ENCODE measurements at regions not wholly inside any gene's neighbourhood (a gene's known extent, or its start where the extent isn't known, plus 50 kb on each side); places are given as distances from the start of the nearest gene placed in this dataset.

DNA sequence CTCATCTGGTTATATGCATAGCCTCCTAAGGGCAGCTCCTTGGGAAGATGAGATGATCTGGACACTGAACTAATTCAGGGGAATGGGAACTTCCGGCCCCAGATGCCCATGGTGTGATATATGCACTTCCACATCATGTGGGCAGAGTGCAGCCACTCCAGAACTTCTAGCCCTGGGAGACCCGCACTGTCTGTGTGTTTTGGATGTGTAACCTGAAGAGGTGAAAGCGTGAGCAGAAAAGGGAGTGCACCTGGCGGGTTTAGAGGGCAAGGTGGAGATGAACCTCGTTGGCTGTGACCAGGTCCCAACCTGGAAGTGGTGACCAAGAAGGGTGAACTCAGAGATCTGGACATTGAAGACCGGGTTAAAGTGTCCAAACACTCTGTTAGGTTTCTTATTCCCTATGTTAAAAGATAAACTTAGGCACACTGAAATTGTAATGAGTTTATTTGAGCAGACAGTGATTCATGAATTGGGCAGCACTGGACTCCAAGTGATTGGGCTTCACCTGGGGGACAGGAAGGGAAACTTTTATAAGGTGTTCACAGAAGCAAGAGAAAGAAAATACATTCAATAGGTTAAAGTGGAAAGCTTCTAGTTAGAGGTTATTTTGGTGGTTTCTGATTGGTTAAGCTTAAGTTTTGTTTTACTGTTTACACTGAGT, 296.2 kb upstream of the SKOR2 start:
- Histone ChIP-seq H3K9me3 (ENCODE audit: insufficient read depth, low read length) (no peaks in the 10 kb centered on the region), H3K4me2 (ENCODE audit: low read depth, low read length, poor library complexity, severe bottlenecking) (no peak overlapping the region), H3K4me3 (ENCODE audit: insufficient read depth, low read length, poor library complexity, severe bottlenecking) (no peak overlapping the region), H3F3A (ENCODE audit: insufficient read depth) (no peaks in the 10 kb centered on the region), H3K27ac (ENCODE audit: low read depth, low read length) (no peak overlapping the region), H3K36me3 (ENCODE audit: low read length) (no peaks in the 10 kb centered on the region), H3K27me3 (ENCODE audit: low read length) (no peaks in the 10 kb centered on the region), H2AFZ (ENCODE audit: low read depth, low read length, severe bottlenecking) (no peak overlapping the region), H3K9ac (ENCODE audit: low read length) (no peak overlapping the region), H3K9me2 (replicated peaks; ENCODE audit: insufficient read depth, low read length) (no peaks in the 10 kb centered on the region), H4K20me1 (ENCODE audit: low read depth, low read length) (no peaks in the 10 kb centered on the region), H3K79me2 (ENCODE audit: insufficient read depth, low read length) (no peaks in the 10 kb centered on the region)
- TF ChIP-seq, protein P1, sequence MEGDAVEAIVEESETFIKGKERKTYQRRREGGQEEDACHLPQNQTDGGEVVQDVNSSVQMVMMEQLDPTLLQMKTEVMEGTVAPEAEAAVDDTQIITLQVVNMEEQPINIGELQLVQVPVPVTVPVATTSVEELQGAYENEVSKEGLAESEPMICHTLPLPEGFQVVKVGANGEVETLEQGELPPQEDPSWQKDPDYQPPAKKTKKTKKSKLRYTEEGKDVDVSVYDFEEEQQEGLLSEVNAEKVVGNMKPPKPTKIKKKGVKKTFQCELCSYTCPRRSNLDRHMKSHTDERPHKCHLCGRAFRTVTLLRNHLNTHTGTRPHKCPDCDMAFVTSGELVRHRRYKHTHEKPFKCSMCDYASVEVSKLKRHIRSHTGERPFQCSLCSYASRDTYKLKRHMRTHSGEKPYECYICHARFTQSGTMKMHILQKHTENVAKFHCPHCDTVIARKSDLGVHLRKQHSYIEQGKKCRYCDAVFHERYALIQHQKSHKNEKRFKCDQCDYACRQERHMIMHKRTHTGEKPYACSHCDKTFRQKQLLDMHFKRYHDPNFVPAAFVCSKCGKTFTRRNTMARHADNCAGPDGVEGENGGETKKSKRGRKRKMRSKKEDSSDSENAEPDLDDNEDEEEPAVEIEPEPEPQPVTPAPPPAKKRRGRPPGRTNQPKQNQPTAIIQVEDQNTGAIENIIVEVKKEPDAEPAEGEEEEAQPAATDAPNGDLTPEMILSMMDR (IDR thresholded peaks at IDR 0.05; ENCODE audit: insufficient read depth, low read length, poor library complexity, severe bottlenecking) = no peak
- no peak for TF ChIP-seq EZH2phosphoT487 (conservative IDR thresholded peaks at IDR 0.05; ENCODE audit: low read length)

DNA sequence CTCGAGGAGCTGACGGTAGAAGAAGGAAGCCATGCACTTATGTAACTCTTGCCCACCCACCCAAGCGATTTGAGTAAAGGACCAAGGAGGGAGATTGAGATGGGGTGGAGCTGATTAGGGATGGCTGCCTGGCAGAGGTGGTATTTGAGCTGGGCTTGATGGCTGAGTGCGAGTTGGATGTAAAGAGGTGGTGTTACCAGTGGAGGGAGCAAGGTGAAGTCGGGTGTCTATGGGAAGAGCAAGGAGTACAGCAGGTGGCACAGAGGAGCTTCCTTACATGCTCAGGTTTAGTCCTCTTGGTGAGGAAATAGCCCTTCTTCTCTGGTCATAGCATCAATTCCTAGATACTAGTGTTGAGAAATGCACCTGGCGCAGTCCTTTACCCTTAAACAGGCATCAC, 294.2 kb upstream of the SKOR2 start:
- Histone ChIP-seq H2AFZ (ENCODE audit: low read depth, low read length, severe bottlenecking) (no peak overlapping the region), H4K20me1 (ENCODE audit: low read depth, low read length) (no peaks in the 10 kb centered on the region), H3K9ac (ENCODE audit: low read length) (no peak overlapping the region), H3K9me2 (replicated peaks; ENCODE audit: insufficient read depth, low read length) (no peaks in the 10 kb centered on the region), H3K36me3 (ENCODE audit: low read length) (no peaks in the 10 kb centered on the region), H3K4me3 (ENCODE audit: insufficient read depth, low read length, poor library complexity, severe bottlenecking) (no peak overlapping the region), H3K9me3 (ENCODE audit: insufficient read depth, low read length) (no peaks in the 10 kb centered on the region), H3K27ac (ENCODE audit: low read depth, low read length) (no peak overlapping the region), H3K79me2 (ENCODE audit: insufficient read depth, low read length) (no peaks in the 10 kb centered on the region), H3K4me2 (ENCODE audit: low read depth, low read length, poor library complexity, severe bottlenecking) (no peak overlapping the region), H3K27me3 (ENCODE audit: low read length) (no peaks in the 10 kb centered on the region), H3F3A (ENCODE audit: insufficient read depth) (no peaks in the 10 kb centered on the region)
- TF ChIP-seq, protein P1 (IDR thresholded peaks at IDR 0.05; ENCODE audit: insufficient read depth, low read length, poor library complexity, severe bottlenecking) = no peak
- no peak for TF ChIP-seq EZH2phosphoT487 (conservative IDR thresholded peaks at IDR 0.05; ENCODE audit: low read length)

DNA sequence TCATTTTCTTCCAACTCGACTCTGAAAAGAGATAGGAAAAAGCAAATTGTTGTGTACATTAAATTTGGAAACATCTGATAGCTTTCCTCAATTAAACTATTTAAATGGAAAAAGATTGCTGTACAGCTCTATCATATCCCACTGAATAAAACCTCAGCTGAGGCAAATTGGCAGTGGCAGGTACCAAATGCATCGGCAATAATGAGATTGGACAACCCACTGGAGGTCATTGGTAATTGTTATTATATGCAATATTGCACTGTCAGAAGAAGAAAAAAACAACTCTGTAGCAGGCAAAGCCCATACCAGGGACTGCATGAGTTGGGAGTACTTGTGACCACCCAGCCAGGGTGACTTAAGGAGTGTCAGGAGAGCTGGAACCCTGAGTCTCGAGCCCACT, 291.6 kb upstream of the SKOR2 start:
- Histone ChIP-seq H2AFZ (ENCODE audit: low read depth, low read length, severe bottlenecking) (no peak overlapping the region), H3K36me3 (ENCODE audit: low read length) (no peaks in the 10 kb centered on the region), H3K9me3 (ENCODE audit: insufficient read depth, low read length) (no peaks in the 10 kb centered on the region), H3K27ac (ENCODE audit: low read depth, low read length) (no peak overlapping the region), H3K9me2 (replicated peaks; ENCODE audit: insufficient read depth, low read length) (no peaks in the 10 kb centered on the region), H4K20me1 (ENCODE audit: low read depth, low read length) (no peaks in the 10 kb centered on the region), H3K9ac (ENCODE audit: low read length) (no peak overlapping the region), H3K27me3 (ENCODE audit: low read length) (no peaks in the 10 kb centered on the region), H3K79me2 (ENCODE audit: insufficient read depth, low read length) (no peaks in the 10 kb centered on the region), H3K4me3 (ENCODE audit: insufficient read depth, low read length, poor library complexity, severe bottlenecking) (no peak overlapping the region), H3F3A (ENCODE audit: insufficient read depth) (no peaks in the 10 kb centered on the region), H3K4me2 (ENCODE audit: low read depth, low read length, poor library complexity, severe bottlenecking) (no peak overlapping the region)
- no peak for TF ChIP-seq EZH2phosphoT487 (conservative IDR thresholded peaks at IDR 0.05; ENCODE audit: low read length)
- TF ChIP-seq, protein P1 (IDR thresholded peaks at IDR 0.05; ENCODE audit: insufficient read depth, low read length, poor library complexity, severe bottlenecking) = no peak
